Calu3 (cell line): ENCODE measurements at regions not wholly inside any gene's neighbourhood (a gene's known extent, or its start where the extent isn't known, plus 50 kb on each side); places are given as distances from the start of the nearest gene placed in this dataset.

ENCODE experiments used
- BruUV-seq: library from RNA; stranded (reverse); fragments of 400-500 nt; replicated peaks from 2 replicates; lab custom pipeline; 2021; lab: Mats Ljungman, UMichigan
- CTCF ChIA-PET: fragments of 300-600 bp; sonication (Branson Sonifier 250); formaldehyde crosslinking; loops from one replicate; lab custom pipeline; 2022; ENCODE audit warnings: antibody characterized with exemption; lab: Charles Lee
- DNase-seq: peaks from one replicate; pipeline ENCODE4 v3.0.0; 2022
- H3K27ac Mint-ChIP-seq: one replicate; pipeline ENCODE4 v1.8.0; 2022; ENCODE audit warnings: mixed read lengths; ENCODE audit not compliant: unreplicated experiment
- H3K27me3 Mint-ChIP-seq: one replicate; pipeline ENCODE4 v1.8.0; 2022; ENCODE audit warnings: mixed read lengths; ENCODE audit not compliant: unreplicated experiment
- H3K36me3 Mint-ChIP-seq: one replicate; pipeline ENCODE4 v1.8.0; 2022; ENCODE audit warnings: mild to moderate bottlenecking, moderate library complexity, mixed read lengths; ENCODE audit not compliant: insufficient read depth, unreplicated experiment
- H3K4me1 Mint-ChIP-seq: one replicate; pipeline ENCODE4 v1.8.0; 2022; ENCODE audit warnings: mild to moderate bottlenecking, low read depth, mixed read lengths; ENCODE audit not compliant: unreplicated experiment
- H3K4me3 Mint-ChIP-seq: one replicate; pipeline ENCODE4 v1.8.0; 2022; ENCODE audit warnings: mild to moderate bottlenecking, low read depth, moderate library complexity, mixed read lengths; ENCODE audit not compliant: unreplicated experiment
- H3K9me3 Mint-ChIP-seq: one replicate; pipeline ENCODE4 v1.8.0; 2022; ENCODE audit warnings: low read depth, mixed read lengths; ENCODE audit not compliant: unreplicated experiment
- CTCF ChIP-seq: fragments of 200-600 bp; IDR thresholded peaks from one replicate; pipeline ENCODE4 v1.8.0; 2022; ENCODE audit warnings: antibody characterized with exemption; ENCODE audit not compliant: unreplicated experiment
- intact Hi-C: fragments of 100-400 bp; cut with micrococcal nuclease; formaldehyde crosslinking; loops from one replicate; pipeline ENCODE4 v1.10.0; 2022; ENCODE audit not compliant: unreplicated experiment

DNA sequence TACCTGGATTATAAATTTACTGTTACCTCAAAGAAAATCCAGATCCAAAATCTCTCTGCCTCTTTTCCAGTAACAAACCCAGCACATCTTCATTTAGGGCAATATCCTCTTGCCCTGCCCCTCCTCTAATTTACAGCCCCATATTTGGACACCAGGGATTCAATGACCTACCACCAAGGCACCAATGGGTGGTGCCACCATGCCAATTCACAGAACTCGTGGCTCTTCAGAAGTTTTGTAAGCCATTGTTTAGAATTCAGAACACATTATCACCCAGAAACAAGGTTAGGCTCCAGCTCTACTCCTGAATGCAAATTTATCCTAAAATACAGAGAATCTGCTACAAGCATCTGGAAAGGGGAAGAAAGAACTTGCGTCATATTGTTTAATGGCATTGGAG lies 67.8 kb upstream of the SASH1 start:
- H3K4me1 Mint-ChIP-seq = no peaks in the 10 kb centered on the region
- BruUV-seq = no TSS peak
- CTCF ChIA-PET = no interaction called here

GRCh38 chr6:148285205-148285604 lies 57.4 kb upstream of the SASH1 start:
- intact Hi-C loops = no loop called here
- Mint-ChIP-seq H3K4me1 (no peaks in the 10 kb centered on the region), H3K27me3 (no peaks in the 10 kb centered on the region), H3K36me3 (no peaks in the 10 kb centered on the region), H3K4me3 (no peak overlapping the region), H3K27ac (no peak overlapping the region), H3K9me3 (no peaks in the 10 kb centered on the region)
- no peak for TF ChIP-seq CTCF
- CTCF ChIA-PET = no interaction called here
- DNase-seq = no peak
- BruUV-seq = no TSS peak

More for the DNA sequence above, 67.8 kb upstream of the SASH1 start:
- TF ChIP-seq CTCF = no peak
- H3K27me3 Mint-ChIP-seq = no peaks in the 10 kb centered on the region
- no peak for DNase-seq
- no peak overlapping the region for H3K4me3 Mint-ChIP-seq
- no peak overlapping the region for H3K27ac Mint-ChIP-seq
- H3K36me3 Mint-ChIP-seq = no peaks in the 10 kb centered on the region
- intact Hi-C loops = no loop called here
- no peaks in the 10 kb centered on the region for H3K9me3 Mint-ChIP-seq

- TF ChIP-seq CTCF = no peak
- Mint-ChIP-seq H3K27ac (no peak overlapping the region), H3K9me3 (no peaks in the 10 kb centered on the region), H3K27me3 (no peaks in the 10 kb centered on the region), H3K4me3 (no peak overlapping the region), H3K4me1 (no peaks in the 10 kb centered on the region), H3K36me3 (no peaks in the 10 kb centered on the region)
- intact Hi-C loops = no loop called here
- no peak for DNase-seq
- BruUV-seq = no TSS peak
- CTCF ChIA-PET = no interaction called here
These were observed 56.1 kb upstream of the SASH1 start for GRCh38 chr6:148286563-148286962.

DNA sequence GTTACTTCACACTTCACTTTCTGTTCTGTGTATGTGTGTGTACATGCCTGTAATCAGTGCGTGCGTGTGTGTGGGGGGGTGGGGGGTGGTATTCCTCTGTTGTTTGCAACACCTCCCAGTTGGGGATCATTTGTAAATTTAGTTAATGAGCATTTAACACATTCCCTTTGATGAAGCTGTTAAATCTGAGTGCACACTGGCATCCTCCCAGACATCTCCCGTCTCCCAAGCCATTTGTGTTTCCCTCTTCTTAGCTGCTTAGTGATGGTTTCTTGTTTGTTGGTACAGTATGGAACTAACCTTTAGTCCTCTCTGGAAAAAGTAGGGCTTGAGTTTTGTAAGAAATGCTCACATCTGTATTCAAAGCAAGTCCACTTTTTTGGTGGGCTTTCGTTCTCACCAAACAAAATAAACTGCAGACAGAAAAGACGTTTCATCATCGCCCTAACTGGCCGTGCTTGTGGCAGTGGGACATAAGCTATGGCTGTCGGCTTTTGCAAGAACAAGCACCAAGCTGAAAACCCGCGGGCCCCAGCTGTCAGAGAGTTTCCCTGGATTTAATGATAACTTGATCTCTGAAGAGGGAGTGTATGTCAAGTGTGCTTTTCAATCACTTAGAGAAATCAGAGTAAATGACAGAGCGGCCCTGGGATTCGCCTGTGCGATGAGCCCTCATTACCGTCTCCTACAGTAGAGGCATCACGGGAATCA lies 54.9 kb upstream of the SASH1 start:
- Mint-ChIP-seq H3K27ac (no peak overlapping the region), H3K36me3 (no peaks in the 10 kb centered on the region), H3K4me1 (no peaks in the 10 kb centered on the region), H3K4me3 (no peak overlapping the region), H3K9me3 (no peaks in the 10 kb centered on the region), H3K27me3 (no peaks in the 10 kb centered on the region)
- TF ChIP-seq CTCF = no peak
- BruUV-seq = no TSS peak
- intact Hi-C loops = no loop called here
- DNase-seq = no peak
- CTCF ChIA-PET = no interaction called here
